ENCODE measurements at regions not wholly inside any gene's neighbourhood (a gene's known extent, or its start where the extent isn't known, plus 50 kb on each side); places are given as distances from the start of the nearest gene placed in this dataset.

DNA sequence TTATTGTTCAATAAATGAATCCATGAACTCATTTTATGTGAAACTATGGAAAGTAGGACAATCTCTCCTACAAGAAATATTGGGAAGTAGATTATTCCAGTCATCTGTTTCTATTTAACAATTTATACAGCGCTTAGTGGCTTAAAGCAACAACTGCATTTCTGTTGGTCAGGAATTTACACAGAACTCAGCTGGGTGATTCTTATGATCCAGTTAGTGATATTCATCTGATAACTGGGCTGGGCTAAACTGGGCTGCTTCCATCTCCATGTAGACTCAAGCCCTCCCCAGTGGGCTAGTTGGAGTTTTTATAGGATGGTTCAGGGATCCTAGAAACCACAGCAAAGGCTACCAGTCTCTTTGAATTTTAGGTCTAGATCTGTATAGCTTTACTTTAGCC, 497.9 kb upstream of the NEGR1 start:
- no peak for TF ChIP-seq POLR2A (IDR thresholded peaks at IDR 0.05; ENCODE audit: low read length)
- TF ChIP-seq GATA1 (IDR thresholded peaks at IDR 0.05; ENCODE audit: low read depth, low read length) = no peak

Data from erythroblast (primary cell).